ENCODE measurements at regions not wholly inside any gene's neighbourhood (a gene's known extent, or its start where the extent isn't known, plus 50 kb on each side); places are given as distances from the start of the nearest gene placed in this dataset.
"Not testable (repeated sequence)": the region's sequence is repeated elsewhere in the genome, so short reads cannot be mapped to it uniquely, and the experiment has no call there.

GRCh38 chr2:209307161-209308001 lies 116.5 kb upstream of the MAP2 start:
- intact Hi-C loops (cut with DNase I; ENCODE audit: low total_unique reads), result no loop called here
- no peak for TF ChIP-seq CTCF (IDR thresholded peaks at IDR 0.05)
- Histone ChIP-seq H3K9me3 (no peaks in the 10 kb centered on the region), H3K27ac (no peak overlapping the region), H3K27me3 (peaks cover 0 to 4% of the 10 kb centered on the region in 2 donors), H3K36me3 (no peaks in the 10 kb centered on the region), H3K4me3 (no peak overlapping the region), H3K4me1 (no peaks in the 10 kb centered on the region)
- DNase-seq, result no peak

GRCh38 chr2:209308415-209308814 lies 115.4 kb upstream of the MAP2 start:
- intact Hi-C loops (cut with DNase I; ENCODE audit: low total_unique reads), result no loop called here
- H3K9me3 ChIP-seq, result no peaks in the 10 kb centered on the region
- peaks cover 0 to 4% of the 10 kb centered on the region in 2 donors for H3K27me3 ChIP-seq
- H3K4me1 ChIP-seq, result no peaks in the 10 kb centered on the region
- no peak overlapping the region for H3K4me3 ChIP-seq
- no peak for DNase-seq
- H3K36me3 ChIP-seq, result no peaks in the 10 kb centered on the region
- no peak overlapping the region for H3K27ac ChIP-seq
- no peak for TF ChIP-seq CTCF (IDR thresholded peaks at IDR 0.05)

GRCh38 chr2:209311948-209312347 lies 111.9 kb upstream of the MAP2 start:
- H3K27ac ChIP-seq, result no peak overlapping the region
- no peak overlapping the region for H3K4me3 ChIP-seq
- TF ChIP-seq CTCF (IDR thresholded peaks at IDR 0.05), result no peak
- intact Hi-C loops (cut with DNase I; ENCODE audit: low total_unique reads), result no loop called here
- H3K36me3 ChIP-seq, result no peaks in the 10 kb centered on the region
- no peaks in the 10 kb centered on the region for H3K9me3 ChIP-seq
- no peaks in the 10 kb centered on the region for H3K4me1 ChIP-seq
- no peak for DNase-seq
- peaks cover 0 to 4% of the 10 kb centered on the region in 2 donors for H3K27me3 ChIP-seq

GRCh38 chr2:209312450-209312849 lies 111.4 kb upstream of the MAP2 start:
- H3K9me3 ChIP-seq; H3K4me3 ChIP-seq; H3K4me1 ChIP-seq; intact Hi-C loops (cut with DNase I; ENCODE audit: low total_unique reads); H3K27ac ChIP-seq; H3K36me3 ChIP-seq; DNase-seq; H3K27me3 ChIP-seq: not testable (repeated sequence)

GRCh38 chr2:209314653-209315052 lies 109.2 kb upstream of the MAP2 start:
- no peak overlapping the region for H3K27ac ChIP-seq
- no peaks in the 10 kb centered on the region for H3K4me1 ChIP-seq
- TF ChIP-seq CTCF (IDR thresholded peaks at IDR 0.05), result no peak
- H3K4me3 ChIP-seq, result no peak overlapping the region
- no peak for DNase-seq
- no peaks in the 10 kb centered on the region for H3K27me3 ChIP-seq
- no peaks in the 10 kb centered on the region for H3K36me3 ChIP-seq
- intact Hi-C loops (cut with DNase I; ENCODE audit: low total_unique reads), result no loop called here
- no peaks in the 10 kb centered on the region for H3K9me3 ChIP-seq

- Histone ChIP-seq H3K27ac (no peak overlapping the region), H3K4me1 (no peaks in the 10 kb centered on the region), H3K27me3 (no peaks in the 10 kb centered on the region), H3K36me3 (no peaks in the 10 kb centered on the region), H3K9me3 (no peaks in the 10 kb centered on the region), H3K4me3 (no peak overlapping the region)
- intact Hi-C loops (cut with DNase I; ENCODE audit: low total_unique reads), result no loop called here
- DNase-seq, result no peak
- no peak for TF ChIP-seq CTCF (IDR thresholded peaks at IDR 0.05)
Measured at GRCh38 chr2:209316141-209316540, 107.7 kb upstream of the MAP2 start.

All from tibial artery (tissue), 4 donors.